ENCODE measurements at regions not wholly inside any gene's neighbourhood (a gene's known extent, or its start where the extent isn't known, plus 50 kb on each side); places are given as distances from the start of the nearest gene placed in this dataset.

DNA sequence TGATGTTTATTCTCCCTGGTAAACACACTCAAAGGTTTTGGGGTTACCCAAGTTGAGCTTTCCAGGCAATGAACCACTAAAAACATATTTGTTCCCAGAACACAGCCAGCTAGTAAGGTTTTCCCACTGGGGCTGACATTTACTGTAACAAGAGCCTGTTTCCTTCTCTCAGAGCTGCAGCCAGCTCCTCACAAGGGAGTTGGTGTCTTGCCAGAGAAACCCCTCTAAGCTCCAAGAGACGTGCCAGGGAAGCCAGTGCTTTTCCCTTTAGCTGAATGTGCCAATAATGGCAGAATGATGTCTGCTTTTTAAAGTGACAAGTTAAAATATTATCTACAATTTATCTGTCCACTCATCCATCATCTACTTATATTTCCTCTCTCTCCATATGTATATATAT is 170.8 kb upstream of the RBFOX1 start:
- Histone ChIP-seq H3K27me3 (ENCODE audit: low read depth, low read length) (no peaks in the 10 kb centered on the region), H3K9me3 (ENCODE audit: insufficient read depth, low read length) (no peaks in the 10 kb centered on the region), H3K79me2 (ENCODE audit: low read length) (no peaks in the 10 kb centered on the region), H4K20me1 (ENCODE audit: insufficient read depth, low read length) (no peaks in the 10 kb centered on the region), H3K4me1 (ENCODE audit: low read length) (no peaks in the 10 kb centered on the region), H3K27ac (ENCODE audit: low read length) (no peak overlapping the region), H3K4me2 (ENCODE audit: low read length) (no peak overlapping the region), H2AFZ (ENCODE audit: low read depth, low read length) (no peak overlapping the region), H3K4me3 (ENCODE audit: low read length) (no peak overlapping the region), H3K9ac (ENCODE audit: low read length) (no peak overlapping the region), H3K36me3 (replicated peaks; ENCODE audit: low read depth, low read length) (no peaks in the 10 kb centered on the region)
- TF ChIP-seq EZH2phosphoT487 (IDR thresholded peaks at IDR 0.05; ENCODE audit: low read depth), result no peak
- TF ChIP-seq, protein P1, sequence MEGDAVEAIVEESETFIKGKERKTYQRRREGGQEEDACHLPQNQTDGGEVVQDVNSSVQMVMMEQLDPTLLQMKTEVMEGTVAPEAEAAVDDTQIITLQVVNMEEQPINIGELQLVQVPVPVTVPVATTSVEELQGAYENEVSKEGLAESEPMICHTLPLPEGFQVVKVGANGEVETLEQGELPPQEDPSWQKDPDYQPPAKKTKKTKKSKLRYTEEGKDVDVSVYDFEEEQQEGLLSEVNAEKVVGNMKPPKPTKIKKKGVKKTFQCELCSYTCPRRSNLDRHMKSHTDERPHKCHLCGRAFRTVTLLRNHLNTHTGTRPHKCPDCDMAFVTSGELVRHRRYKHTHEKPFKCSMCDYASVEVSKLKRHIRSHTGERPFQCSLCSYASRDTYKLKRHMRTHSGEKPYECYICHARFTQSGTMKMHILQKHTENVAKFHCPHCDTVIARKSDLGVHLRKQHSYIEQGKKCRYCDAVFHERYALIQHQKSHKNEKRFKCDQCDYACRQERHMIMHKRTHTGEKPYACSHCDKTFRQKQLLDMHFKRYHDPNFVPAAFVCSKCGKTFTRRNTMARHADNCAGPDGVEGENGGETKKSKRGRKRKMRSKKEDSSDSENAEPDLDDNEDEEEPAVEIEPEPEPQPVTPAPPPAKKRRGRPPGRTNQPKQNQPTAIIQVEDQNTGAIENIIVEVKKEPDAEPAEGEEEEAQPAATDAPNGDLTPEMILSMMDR (IDR thresholded peaks at IDR 0.05; ENCODE audit: low read depth, low read length), result no peak

DNA sequence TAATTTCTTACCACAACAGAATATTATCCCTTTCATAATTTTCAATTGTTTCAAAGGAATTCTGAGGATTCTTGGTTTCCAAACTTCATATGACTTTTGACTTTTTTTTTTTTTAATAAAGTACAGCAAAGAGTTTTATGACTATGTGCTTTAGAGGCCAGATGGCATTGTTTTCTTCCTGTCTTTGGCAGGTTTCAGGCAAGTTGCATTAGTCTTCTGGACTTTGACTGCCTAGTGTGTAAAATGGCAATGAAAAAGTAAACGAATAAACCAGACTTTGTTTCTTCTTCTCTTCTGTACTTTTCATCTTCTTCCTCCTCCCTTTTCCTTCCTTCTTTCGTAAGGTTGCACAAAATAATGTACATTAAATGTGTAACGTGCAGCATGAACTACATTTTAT is 172.6 kb upstream of the RBFOX1 start:
- no peak overlapping the region for H3K4me2 ChIP-seq (ENCODE audit: low read length)
- H3K27me3 ChIP-seq (ENCODE audit: low read depth, low read length), result no peaks in the 10 kb centered on the region
- H3K27ac ChIP-seq (ENCODE audit: low read length), result no peak overlapping the region
- no peak overlapping the region for H3K9ac ChIP-seq (ENCODE audit: low read length)
- no peak overlapping the region for H2AFZ ChIP-seq (ENCODE audit: low read depth, low read length)
- H3K4me1 ChIP-seq (ENCODE audit: low read length), result no peaks in the 10 kb centered on the region
- no peaks in the 10 kb centered on the region for H4K20me1 ChIP-seq (ENCODE audit: insufficient read depth, low read length)
- H3K79me2 ChIP-seq (ENCODE audit: low read length), result no peaks in the 10 kb centered on the region
- H3K4me3 ChIP-seq (ENCODE audit: low read length), result no peak overlapping the region
- TF ChIP-seq, protein P1 (IDR thresholded peaks at IDR 0.05; ENCODE audit: low read depth, low read length), result no peak
- no peak for TF ChIP-seq EZH2phosphoT487 (IDR thresholded peaks at IDR 0.05; ENCODE audit: low read depth)
- no peaks in the 10 kb centered on the region for H3K36me3 ChIP-seq (replicated peaks; ENCODE audit: low read depth, low read length)
- H3K9me3 ChIP-seq (ENCODE audit: insufficient read depth, low read length), result no peaks in the 10 kb centered on the region

DNA sequence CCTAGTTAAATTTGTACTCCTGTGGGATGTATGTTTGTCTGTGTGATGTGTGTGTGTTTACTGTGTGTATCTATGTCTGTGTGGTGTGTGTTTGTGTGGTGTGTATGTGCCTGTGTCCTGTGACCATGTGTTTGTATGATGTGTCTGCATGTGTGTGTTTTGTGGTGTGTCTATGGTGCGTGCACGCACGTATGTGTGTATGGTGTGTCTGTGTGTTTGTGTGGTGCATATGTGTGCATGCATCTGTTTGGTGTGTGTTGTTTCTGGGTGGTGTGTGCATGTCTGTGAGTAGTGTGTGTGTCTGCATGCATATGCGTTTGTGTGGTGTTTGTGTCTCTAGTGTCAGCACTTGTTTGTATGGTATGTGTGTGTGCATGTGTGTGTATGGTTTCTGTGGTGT is 174.2 kb upstream of the RBFOX1 start:
- TF ChIP-seq, protein P1 (IDR thresholded peaks at IDR 0.05; ENCODE audit: low read depth, low read length), result no peak
- no peak for TF ChIP-seq EZH2phosphoT487 (IDR thresholded peaks at IDR 0.05; ENCODE audit: low read depth)
- Histone ChIP-seq H3K4me2 (ENCODE audit: low read length) (no peak overlapping the region), H3K27me3 (ENCODE audit: low read depth, low read length) (no peaks in the 10 kb centered on the region), H3K9me3 (ENCODE audit: insufficient read depth, low read length) (no peaks in the 10 kb centered on the region), H3K4me3 (ENCODE audit: low read length) (no peak overlapping the region), H3K36me3 (replicated peaks; ENCODE audit: low read depth, low read length) (no peaks in the 10 kb centered on the region), H3K79me2 (ENCODE audit: low read length) (no peaks in the 10 kb centered on the region), H3K27ac (ENCODE audit: low read length) (no peak overlapping the region), H3K9ac (ENCODE audit: low read length) (no peak overlapping the region), H4K20me1 (ENCODE audit: insufficient read depth, low read length) (no peaks in the 10 kb centered on the region), H3K4me1 (ENCODE audit: low read length) (no peaks in the 10 kb centered on the region), H2AFZ (ENCODE audit: low read depth, low read length) (no peak overlapping the region)

DNA sequence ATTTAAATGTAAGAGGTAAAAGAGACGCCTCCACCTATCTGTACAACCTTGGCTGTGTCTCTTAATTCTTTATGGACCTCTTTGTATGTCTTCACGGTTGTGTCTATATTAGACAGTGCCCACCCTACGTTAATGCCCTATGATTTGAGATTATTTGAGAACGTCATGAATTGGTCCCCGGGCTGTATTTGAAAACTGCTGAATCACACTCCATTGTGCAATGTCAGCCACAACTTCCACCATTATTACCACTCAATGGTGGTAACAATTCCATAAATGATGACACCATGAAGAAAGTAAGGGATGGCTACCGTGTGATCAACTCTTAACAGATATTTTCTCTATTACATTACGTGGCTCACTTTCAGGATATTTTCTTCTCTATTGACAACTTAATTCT is 182.4 kb upstream of the RBFOX1 start:
- H3K27me3 ChIP-seq (ENCODE audit: low read depth, low read length), result no peaks in the 10 kb centered on the region
- H3K9ac ChIP-seq (ENCODE audit: low read length), result no peak overlapping the region
- no peak overlapping the region for H3K27ac ChIP-seq (ENCODE audit: low read length)
- no peaks in the 10 kb centered on the region for H3K79me2 ChIP-seq (ENCODE audit: low read length)
- TF ChIP-seq EZH2phosphoT487 (IDR thresholded peaks at IDR 0.05; ENCODE audit: low read depth), result no peak
- TF ChIP-seq, protein P1 (IDR thresholded peaks at IDR 0.05; ENCODE audit: low read depth, low read length), result no peak
- H3K4me2 ChIP-seq (ENCODE audit: low read length), result no peak overlapping the region
- H3K4me1 ChIP-seq (ENCODE audit: low read length), result no peaks in the 10 kb centered on the region
- no peak overlapping the region for H3K4me3 ChIP-seq (ENCODE audit: low read length)
- H3K36me3 ChIP-seq (replicated peaks; ENCODE audit: low read depth, low read length), result no peaks in the 10 kb centered on the region
- H4K20me1 ChIP-seq (ENCODE audit: insufficient read depth, low read length), result no peaks in the 10 kb centered on the region
- H2AFZ ChIP-seq (ENCODE audit: low read depth, low read length), result no peak overlapping the region
- H3K9me3 ChIP-seq (ENCODE audit: insufficient read depth, low read length), result no peaks in the 10 kb centered on the region
